H1 (cell line): ENCODE measurements at regions not wholly inside any gene's neighbourhood (a gene's known extent, or its start where the extent isn't known, plus 50 kb on each side); places are given as distances from the start of the nearest gene placed in this dataset.

Experiments used
- POLR2AphosphoS5 ChIP-seq: IDR thresholded peaks from 2 replicates; pipeline ENCODE4 v1.6.1; 2011; ENCODE audit warnings: low read depth, low read length
- TF ChIP-seq, protein P1 (sequence below), 3 experiments: IDR thresholded peaks; 1 replicate in 2 of 3; 2 replicates in 1 of 3; pipeline versions ENCODE4 v1.5.1 to v1.6.1; 2011; ENCODE audit warnings: low read length in 3 of 3, mild to moderate bottlenecking in 3 of 3, inconsistent platforms in 2 of 3, low read depth in 1 of 3, moderate library complexity in 1 of 3; ENCODE audit not compliant: insufficient read depth in 1 of 3; ENCODE audit errors: control extremely low read depth in 1 of 3

DNA sequence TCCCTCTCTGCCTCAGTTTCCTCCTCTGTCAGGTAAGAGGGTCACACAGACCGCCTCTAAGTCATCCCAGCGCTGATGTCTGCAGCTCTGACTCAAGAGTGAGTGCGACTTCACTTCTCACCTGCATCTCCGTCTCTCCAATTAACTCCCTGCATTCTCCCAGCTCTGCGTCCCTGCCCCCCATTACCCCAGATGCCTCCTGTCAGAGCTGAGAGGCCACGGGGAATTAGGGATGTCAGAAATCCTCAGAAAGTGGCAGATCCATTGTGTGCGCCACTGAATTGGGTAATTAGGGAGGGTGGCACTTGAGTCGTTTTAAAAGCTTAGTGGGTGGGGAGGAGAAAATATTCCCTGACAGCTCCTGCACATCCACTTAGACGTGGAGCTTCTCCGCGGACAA, 885.4 kb upstream of the EEF2KMT start:
- TF ChIP-seq, protein P1, sequence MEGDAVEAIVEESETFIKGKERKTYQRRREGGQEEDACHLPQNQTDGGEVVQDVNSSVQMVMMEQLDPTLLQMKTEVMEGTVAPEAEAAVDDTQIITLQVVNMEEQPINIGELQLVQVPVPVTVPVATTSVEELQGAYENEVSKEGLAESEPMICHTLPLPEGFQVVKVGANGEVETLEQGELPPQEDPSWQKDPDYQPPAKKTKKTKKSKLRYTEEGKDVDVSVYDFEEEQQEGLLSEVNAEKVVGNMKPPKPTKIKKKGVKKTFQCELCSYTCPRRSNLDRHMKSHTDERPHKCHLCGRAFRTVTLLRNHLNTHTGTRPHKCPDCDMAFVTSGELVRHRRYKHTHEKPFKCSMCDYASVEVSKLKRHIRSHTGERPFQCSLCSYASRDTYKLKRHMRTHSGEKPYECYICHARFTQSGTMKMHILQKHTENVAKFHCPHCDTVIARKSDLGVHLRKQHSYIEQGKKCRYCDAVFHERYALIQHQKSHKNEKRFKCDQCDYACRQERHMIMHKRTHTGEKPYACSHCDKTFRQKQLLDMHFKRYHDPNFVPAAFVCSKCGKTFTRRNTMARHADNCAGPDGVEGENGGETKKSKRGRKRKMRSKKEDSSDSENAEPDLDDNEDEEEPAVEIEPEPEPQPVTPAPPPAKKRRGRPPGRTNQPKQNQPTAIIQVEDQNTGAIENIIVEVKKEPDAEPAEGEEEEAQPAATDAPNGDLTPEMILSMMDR (IDR thresholded peaks at IDR 0.05; ENCODE audit: control extremely low read depth in 1 of 3, insufficient read depth in 1 of 3, low read depth in 1 of 3, low read length in 3 of 3): no peak
- no peak for TF ChIP-seq POLR2AphosphoS5
